HG03575 (cell line): ENCODE measurements at regions not wholly inside any gene's neighbourhood (a gene's known extent, or its start where the extent isn't known, plus 50 kb on each side); places are given as distances from the start of the nearest gene placed in this dataset.

ENCODE experiments used
- ATAC-seq: cut with Tn5 transposase; IDR thresholded peaks from one replicate; pipeline ENCODE4 v1.9.1; 2021; ENCODE audit not compliant: unreplicated experiment, insufficient number of reproducible peaks, low FRiP score; ENCODE audit errors: extremely low read depth

- no peak for ATAC-seq
These were observed 698.5 kb downstream of the OTOL1 start for GRCh38 chr3:162195147-162195546.

- no peak for ATAC-seq
These were observed 700.4 kb downstream of the OTOL1 start for GRCh38 chr3:162196964-162197363.

DNA sequence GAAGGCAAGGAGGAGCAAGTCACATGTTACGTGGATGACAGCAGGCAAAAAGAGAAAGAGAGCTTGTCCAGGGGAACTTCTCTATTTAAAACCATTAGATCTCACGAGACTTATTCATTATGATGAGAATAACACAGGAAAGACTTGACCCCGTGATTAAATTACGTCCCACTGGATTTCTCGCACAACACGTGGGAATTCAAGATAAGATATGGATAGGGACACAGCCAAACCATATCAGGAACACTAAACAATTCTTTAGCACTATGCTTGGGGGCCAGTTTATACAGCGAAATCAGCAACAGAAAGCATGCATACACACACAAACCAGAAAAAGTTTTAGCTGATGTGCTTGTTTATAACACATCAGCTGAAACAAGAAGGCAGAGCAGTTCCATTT, 704.2 kb downstream of the OTOL1 start:
- no peak for ATAC-seq

GRCh38 chr3:162206648-162207047, 710.0 kb downstream of the OTOL1 start:
- no peak for ATAC-seq

- no peak for ATAC-seq
These were observed 714.9 kb downstream of the OTOL1 start for GRCh38 chr3:162211470-162211869.

DNA sequence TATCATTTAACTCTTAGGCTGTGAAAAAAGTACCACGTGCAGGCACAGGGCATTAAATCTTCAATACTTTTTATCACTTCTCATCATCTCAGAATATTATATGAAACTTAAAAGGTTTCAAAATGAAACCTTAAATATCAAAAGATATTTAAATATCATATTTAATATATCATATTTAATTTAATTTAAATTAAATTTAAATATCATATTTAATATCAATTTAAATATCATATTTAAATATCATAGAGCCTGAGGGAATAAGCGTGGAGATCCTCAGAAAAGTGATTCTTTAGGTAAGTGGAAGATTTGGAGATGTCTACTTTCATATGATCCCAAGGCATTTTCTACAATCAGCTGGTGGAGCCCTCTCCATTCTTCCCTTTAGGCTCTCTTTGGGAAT, 716.6 kb downstream of the OTOL1 start:
- ATAC-seq, result no peak

DNA sequence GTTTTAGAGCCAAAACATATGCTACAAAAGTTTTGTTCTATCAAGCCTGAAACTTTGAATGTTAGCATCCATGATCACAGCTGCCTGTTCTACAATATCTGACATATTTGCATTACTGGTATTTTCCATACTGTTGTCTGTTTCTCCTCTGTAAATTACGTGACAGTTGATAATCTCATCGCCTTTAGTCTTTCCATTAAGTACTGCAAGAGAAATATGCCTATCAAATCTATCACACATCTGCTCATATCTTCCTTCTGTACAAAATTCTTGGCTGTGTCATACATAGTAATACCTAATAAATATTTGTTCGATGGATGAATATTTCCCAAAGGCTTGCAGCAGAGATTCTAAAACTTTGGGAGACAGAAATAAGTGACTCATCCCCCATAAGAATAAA, 717.3 kb downstream of the OTOL1 start:
- no peak for ATAC-seq

- no peak for ATAC-seq
These were observed 721.0 kb downstream of the OTOL1 start for GRCh38 chr3:162217647-162218046.

GRCh38 chr3:162218479-162218878, 721.9 kb downstream of the OTOL1 start:
- ATAC-seq, result no peak

DNA sequence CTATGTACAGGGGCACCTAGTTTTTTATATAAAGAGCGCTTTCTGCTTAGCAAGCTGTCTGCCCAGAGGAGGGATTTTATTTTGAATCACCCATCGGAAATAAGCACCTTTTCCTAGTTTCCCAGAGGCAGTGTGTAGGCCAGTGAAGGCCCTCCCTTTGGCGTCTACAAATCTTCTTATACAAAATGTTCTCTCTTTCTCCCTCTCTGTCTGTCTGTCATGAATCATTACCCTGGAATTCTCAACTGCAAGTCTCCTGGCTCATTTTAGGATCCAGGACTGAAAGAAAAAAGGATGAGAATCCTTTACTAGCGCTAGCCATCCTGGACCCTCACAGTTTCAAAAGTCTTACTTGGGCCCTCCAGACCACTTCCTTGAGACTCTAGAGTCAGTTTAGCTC, 728.1 kb downstream of the OTOL1 start:
- no peak for ATAC-seq

- no peak for ATAC-seq
These were observed 740.3 kb downstream of the OTOL1 start for GRCh38 chr3:162236949-162237348.

GRCh38 chr3:162250782-162251181, 754.2 kb downstream of the OTOL1 start:
- ATAC-seq, result no peak

DNA sequence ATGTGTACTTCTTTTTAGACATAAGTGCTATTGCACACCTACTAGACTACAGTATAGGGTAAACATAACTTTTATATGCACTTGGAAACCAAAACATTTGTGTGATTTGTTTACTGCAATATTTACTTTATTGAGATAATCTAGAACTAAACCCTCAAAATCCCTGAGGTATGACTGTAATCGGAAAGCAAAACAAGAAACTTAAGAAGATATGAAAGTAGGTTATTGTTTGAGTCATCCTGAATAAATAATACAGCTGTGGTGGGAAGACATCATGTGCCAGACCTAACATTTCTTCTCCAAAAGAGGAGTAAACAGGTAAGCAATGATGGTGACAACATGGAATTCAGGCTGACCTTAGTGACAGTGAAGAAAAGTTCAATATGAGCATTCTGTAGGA, 765.5 kb downstream of the OTOL1 start:
- ATAC-seq, result no peak

GRCh38 chr3:162263596-162263995, 767.0 kb downstream of the OTOL1 start:
- ATAC-seq, result no peak

- ATAC-seq, result no peak
These were observed 773.2 kb downstream of the OTOL1 start for GRCh38 chr3:162269636-162270458.

DNA sequence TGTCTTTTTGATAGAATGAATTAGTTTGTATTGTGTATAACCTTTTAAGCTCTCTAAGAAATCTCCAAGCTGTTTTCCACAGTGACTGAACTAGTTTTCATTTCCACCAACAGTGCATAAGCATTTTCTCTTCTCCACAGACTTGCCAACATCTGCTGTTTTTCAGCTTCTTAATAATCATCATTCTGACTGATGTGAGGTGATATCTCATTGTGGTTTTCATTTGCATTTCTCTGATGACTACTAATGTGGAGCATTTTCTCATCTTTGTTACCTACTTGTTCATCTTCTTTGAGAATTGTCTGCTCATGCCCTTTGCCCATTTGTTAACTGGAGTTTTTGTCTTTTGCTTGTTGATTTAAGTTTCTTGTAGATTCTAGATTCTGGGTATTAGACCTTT, 777.5 kb downstream of the OTOL1 start:
- no peak for ATAC-seq

- ATAC-seq, result no peak
These were observed 782.2 kb downstream of the OTOL1 start for GRCh38 chr3:162278834-162279233.

DNA sequence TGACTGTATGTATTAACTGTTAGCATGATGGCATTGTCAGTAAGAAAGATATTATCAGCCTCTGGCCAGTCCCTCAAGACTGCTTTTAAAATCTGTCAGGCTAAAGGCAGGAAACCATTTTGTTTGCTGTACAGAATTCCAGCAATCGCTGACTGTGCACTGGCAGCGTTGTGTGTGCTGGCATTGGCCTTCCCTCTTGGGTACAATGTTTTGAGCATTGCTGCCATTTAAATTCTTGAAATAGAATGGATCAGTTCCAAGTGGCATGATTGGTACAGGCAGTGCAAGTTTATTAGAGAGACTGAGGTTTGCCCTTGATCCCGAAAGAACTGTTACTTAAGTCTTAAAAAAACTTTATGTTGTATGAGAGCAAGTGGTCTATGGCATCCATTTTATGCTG, 788.7 kb downstream of the OTOL1 start:
- ATAC-seq, result no peak

DNA sequence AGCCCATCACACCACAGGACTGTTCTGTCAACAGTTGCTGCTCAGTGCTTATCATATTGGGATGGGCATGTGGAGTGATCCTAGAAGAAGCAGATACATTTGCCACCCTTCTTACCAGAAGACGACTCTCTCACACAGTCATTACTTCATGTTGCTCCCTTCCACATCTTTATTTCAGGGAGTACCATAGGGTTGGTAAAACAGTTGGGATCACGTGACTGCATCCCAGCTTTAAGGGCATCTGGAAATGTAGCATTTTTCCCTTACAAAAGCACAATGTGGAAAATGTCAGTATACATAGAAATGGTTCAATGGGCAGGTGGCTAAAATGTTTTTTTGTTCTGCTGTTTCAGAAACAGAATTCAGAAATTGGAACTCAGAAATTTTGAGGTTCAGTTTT, 791.0 kb downstream of the OTOL1 start:
- no peak for ATAC-seq

- ATAC-seq, result no peak
These were observed 795.8 kb downstream of the OTOL1 start for GRCh38 chr3:162292409-162292808.

DNA sequence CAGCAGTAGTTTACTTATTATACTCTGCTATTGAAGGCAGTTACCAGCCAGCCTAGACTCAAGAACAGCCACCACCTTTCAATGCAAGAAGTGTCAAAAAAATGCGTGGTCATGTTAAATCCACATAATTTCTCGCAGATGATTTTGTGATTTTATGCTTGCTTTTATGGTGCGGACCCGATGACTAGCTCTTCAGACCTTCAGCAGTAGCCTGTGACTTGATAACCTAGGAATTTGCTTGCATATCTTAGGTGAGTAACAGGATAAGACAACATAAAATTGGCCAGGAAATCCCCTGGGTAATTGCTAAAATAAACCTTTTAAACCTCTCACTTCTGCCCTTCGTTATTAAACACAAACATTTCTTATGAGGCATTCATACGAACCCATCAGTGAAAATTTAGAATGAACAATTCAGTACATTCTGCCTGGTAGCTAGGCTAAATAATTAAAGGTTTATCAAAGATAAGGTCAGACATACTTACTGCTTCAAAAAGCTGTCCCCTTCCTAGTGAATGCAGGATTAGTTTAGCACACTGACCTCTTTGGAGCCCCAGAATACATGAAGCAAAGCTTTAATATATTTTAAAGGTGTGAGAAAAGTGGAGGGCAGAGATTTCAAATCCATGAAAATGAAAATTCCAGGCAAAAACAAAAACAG, 798.8 kb downstream of the OTOL1 start:
- ATAC-seq, result no peak
